ENCODE measurements at regions not wholly inside any gene's neighbourhood (a gene's known extent, or its start where the extent isn't known, plus 50 kb on each side); places are given as distances from the start of the nearest gene placed in this dataset.

- DNase-seq, result peak; percentile 69
These were observed 105.2 kb upstream of the NEBL start for GRCh38 chr10:21002091-21002878.

GRCh38 chr10:20999699-21000098 is 102.6 kb upstream of the NEBL start:
- no peak for DNase-seq

DNA sequence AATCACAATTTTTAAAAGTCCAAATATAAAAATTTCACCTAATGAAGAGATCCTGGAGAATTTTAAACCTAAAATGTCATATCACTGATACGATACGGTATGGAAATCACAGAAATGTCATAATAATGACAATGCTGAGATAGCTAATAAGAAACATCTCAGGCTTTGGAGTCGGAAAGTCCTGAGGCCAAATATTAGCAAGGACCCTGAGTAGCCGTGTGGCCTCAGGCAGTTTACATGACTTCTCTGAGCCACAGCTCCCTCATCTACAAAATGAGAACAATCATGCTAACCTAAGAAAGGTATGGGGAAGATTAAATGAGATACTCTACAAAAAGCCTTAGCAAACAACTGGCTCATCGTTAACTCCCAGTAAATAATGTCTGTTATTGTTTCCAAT is 100.9 kb upstream of the NEBL start:
- no peak for DNase-seq

DNA sequence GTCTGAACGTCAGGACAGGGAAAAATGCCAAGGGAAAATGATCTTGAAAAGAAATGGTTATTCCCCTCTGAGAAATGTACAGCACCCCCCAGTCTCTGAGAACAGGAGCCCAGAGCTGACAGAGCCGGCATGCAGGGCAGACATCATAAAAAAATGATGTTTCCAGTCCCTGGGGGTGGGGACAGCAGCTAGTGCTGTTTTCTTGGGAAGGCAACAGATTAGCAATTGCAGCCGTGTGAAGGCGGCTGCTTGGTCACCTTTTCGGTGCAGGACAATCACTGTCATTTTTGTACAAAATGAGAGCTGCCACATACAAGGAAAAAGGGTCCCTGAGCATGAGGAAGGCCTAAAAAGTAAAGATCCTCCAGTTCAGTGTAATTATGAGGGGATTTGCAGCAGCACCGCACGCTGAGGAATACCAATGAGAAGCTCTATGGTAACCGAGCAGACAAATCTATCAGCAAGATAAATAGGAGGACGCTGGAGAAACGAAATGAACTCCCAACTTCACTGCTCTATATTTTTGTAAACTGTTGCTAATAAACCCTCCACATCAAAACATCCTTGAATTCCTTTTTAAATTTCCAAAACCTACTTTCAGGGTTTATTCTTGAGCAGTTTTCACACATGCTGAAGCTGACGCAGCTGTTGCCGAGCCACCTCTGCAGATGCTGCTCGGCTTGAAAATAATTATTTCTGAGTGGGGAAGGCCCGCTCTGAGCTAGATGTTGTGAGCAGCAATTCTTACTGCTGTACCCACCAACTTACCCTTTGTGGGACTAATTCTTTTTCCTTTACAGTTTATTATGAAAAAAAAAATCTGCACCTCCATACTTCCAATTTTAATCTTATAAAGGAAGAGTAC is 98.2 kb upstream of the NEBL start:
- DNase-seq, result peak; percentile 7

DNA sequence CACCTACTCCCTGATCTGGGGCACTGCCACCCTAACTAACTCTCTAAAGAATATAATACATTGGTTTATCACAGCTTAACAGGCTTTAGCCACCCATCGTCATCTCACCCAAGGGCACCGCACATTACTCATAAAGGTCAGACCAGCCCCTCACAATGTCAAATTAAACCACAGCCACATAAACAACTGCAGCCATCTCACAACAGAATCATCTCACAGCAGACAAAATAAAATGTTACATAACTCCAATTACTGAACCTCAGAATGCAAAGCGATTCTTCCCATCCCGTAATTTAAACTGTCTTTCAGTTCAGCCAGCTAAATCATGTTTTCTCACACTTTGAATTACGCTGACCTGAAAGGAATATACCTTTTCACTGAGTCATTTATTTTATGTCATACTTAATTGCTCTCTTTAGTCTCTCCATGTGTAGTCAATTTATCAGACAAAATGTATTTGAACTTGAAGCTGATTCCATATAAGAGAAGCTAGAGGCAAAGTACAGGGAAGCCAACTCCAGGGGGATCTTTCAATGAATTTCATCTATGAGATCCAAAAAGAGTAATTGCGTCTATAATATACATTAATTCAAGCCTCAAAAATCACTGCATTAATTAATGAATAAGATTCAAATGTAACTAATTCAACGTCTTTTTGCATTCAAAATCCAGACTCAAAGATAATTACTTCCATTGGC is 96.9 kb upstream of the NEBL start:
- peak; percentile 49 for DNase-seq

DNA sequence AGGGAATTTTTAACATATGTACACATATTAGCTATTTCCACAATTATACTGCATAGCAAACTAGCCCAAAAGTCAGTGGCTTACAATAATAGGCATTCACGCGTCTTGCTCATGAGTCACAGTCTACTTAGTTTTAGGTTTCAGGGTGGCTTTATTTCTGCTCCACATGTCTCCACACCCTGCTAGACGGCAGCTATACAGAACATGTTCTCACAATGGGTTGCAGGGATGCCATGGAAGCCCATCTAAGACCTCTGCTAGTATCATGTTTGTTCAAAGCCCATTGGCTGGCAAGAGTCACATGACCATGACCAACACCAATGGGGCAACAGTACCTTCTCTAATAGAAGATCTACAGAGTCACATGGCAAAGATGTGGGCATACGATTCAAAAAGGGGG is 96.3 kb upstream of the NEBL start:
- DNase-seq, result peak; percentile 70

GRCh38 chr10:20991526-20991925 is 94.4 kb upstream of the NEBL start:
- DNase-seq, result no peak

- peak; percentile 81 for DNase-seq
These were observed 93.5 kb upstream of the NEBL start for GRCh38 chr10:20990604-20991003.

GRCh38 chr10:20988357-20988983 is 91.4 kb upstream of the NEBL start:
- DNase-seq, result no peak

- no peak for DNase-seq
These were observed 88.9 kb upstream of the NEBL start for GRCh38 chr10:20986049-20986448.

GRCh38 chr10:20984662-20985061 is 87.6 kb upstream of the NEBL start:
- DNase-seq, result no peak

GRCh38 chr10:20981419-20981953 is 84.4 kb upstream of the NEBL start:
- DNase-seq, result no peak

- DNase-seq, result no peak
These were observed 81.5 kb upstream of the NEBL start for GRCh38 chr10:20978617-20979016.

- no peak for DNase-seq
These were observed 80.2 kb upstream of the NEBL start for GRCh38 chr10:20977300-20977699.

DNA sequence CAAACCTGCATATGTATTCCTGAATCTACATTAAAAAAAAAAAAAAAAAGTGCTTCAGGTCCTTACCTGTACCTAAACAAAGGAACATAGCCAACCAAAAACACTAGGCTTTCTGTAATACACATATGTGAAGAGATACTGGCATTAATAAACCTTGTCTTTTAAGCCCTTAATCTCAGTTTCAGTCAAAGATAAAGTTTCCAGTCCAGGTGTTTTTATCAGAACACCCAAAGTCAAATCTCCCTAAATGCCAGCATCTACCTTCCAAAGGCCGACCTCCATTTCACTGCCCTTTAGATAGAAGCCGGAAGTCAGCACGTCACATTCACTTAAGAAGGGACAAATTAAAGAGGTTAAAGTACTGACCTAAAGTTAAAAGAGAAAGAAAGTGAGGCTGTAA is 79.8 kb upstream of the NEBL start:
- DNase-seq, result no peak

DNA sequence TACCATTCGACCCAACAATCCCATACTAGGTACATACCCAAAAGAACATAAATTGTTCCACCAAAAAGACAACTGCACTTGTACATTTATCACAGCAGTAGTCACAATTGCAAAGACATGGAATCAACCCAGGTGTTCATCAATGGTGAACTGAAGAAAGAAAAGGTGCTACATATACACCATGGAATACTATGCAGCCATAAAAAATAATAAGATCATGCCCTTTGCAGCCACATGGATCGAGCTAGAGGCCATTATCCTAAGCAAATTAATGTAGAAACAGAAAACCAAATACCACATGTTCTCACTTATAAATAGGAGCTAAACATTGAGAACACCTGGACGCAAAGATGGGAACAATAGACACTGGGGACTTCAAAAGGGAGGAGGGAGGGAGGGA is 79.3 kb upstream of the NEBL start:
- DNase-seq, result no peak

- no peak for DNase-seq
These were observed 78.1 kb upstream of the NEBL start for GRCh38 chr10:20975236-20975635.

DNA sequence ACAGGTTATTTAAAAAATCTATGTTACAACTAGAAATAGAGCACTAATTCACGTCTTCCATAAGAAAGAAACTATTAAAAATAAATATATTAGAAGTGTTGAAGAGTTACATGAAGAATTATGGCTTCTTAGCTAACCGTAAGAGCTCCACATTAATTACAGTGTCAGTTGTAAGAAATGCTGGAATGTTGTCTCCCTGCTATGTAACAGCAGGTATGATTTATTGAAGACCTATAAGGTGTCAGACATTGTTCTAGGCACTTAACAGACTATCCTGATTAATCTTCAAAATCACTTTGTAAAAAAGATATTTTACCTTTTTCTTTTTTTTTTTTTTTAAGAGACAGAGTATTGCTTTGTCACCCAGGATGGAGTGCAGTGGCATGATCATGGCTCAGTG is 75.8 kb upstream of the NEBL start:
- DNase-seq, result no peak

- no peak for DNase-seq
These were observed 74.8 kb upstream of the NEBL start for GRCh38 chr10:20971901-20972300.

- DNase-seq, result no peak
These were observed 73.6 kb upstream of the NEBL start for GRCh38 chr10:20970708-20971107.

DNA sequence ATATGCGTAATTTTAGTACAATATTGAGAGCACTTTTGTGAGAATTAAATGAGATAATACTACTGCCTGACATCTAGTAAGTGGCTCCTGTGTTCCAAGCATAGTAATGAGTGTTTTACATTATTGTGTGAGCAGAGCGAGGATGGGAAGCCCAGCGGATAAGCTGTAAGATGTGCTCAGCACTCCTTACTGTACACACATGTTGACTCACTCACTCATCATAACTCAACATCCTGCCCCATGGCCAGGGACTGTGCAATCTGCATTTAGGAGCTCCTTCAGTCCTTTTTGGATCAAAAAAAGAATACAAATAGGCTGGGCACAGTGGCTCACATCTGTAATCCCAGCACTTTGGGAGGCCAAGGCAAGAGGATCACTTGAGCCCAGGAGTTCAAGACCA is 72.9 kb upstream of the NEBL start:
- DNase-seq, result peak; percentile 52

- DNase-seq, result no peak
These were observed 69.3 kb upstream of the NEBL start for GRCh38 chr10:20966426-20966825.
